Psoas muscle (tissue), 7 donors: ENCODE measurements at regions not wholly inside any gene's neighbourhood (a gene's known extent, or its start where the extent isn't known, plus 50 kb on each side); places are given as distances from the start of the nearest gene placed in this dataset.
"Not testable (repeated sequence)": the region's sequence is repeated elsewhere in the genome, so short reads cannot be mapped to it uniquely, and the experiment has no call there.

Experiments
- ATAC-seq, 4 donors: fragments of 200-7000 bp; cut with Tn5 transposase; one replicate each; pipeline ENCODE4 v1.9.1; 2020; ENCODE audit warnings: moderate library complexity in 3 of 4, mild to moderate bottlenecking in 2 of 4
- DNase-seq, 2 donors: peaks; one replicate each; pipeline ENCODE4 v3.0.0-alpha.2; 2020
- H3K27ac ChIP-seq: fragments of 200-600 bp; one replicate; pipeline ENCODE4 v1.8.0; 2022
- H3K27me3 ChIP-seq, 3 donors: fragments of 200-600 bp in 1 of 3; one replicate each; pipeline versions ENCODE4 v1.6.1 to v1.8.0; 2013 to 2022; ENCODE audit warnings: low read length in 2 of 3, mild to moderate bottlenecking in 2 of 3, moderate library complexity in 1 of 3; ENCODE audit not compliant: insufficient read depth in 3 of 3
- H3K36me3 ChIP-seq, 2 donors: fragments of 200-600 bp in 1 of 2; one replicate each; pipeline versions ENCODE4 v1.6.1 to v1.8.0; 2013 to 2022; ENCODE audit warnings: low read depth in 1 of 2, mild to moderate bottlenecking in 1 of 2, moderate library complexity in 1 of 2; ENCODE audit not compliant: insufficient read depth in 1 of 2
- H3K4me1 ChIP-seq: fragments of 200-600 bp; one replicate; pipeline ENCODE4 v1.8.0; 2022
- H3K4me3 ChIP-seq: fragments of 200-600 bp; one replicate; pipeline ENCODE4 v1.8.0; 2022; ENCODE audit warnings: mild to moderate bottlenecking
- H3K9me3 ChIP-seq: fragments of 200-600 bp; one replicate; pipeline ENCODE4 v1.8.0; 2022
- CTCF ChIP-seq: fragments of 200-600 bp; IDR thresholded peaks from one replicate; pipeline ENCODE4 v1.8.0; 2022; ENCODE audit warnings: antibody characterized with exemption
- WGBS, 3 donors: extraction: QIAGEN DNeasy Blood & Tissue Kit; methylation state at CpG; one replicate each; pipeline versions ENCODE4 v1.1.6 to v1.1.7; 2013; 5-methylcytosine and 5-hydroxymethylcytosine counted together
- intact Hi-C, 2 donors: fragments of 100-400 bp; cut with DNase I; formaldehyde crosslinking; loops; one replicate each; pipeline versions ENCODE4 v1.11.0 to v1.14.2; 2022
- donor health status: healthy with polysubstance abuse.
- donor health status: DM: no; HTN: no; CAD: no; lungs with moderate emphysema.
- donor health status: Bipolar disorder and iron deficiency.
- donor health status: healthy.
- donor health status: DM: yes; HTN: yes; CAD: no.
- donor health status: DM: no; HTN: no; CAD: no.
- donor health status: DM: yes; HTN: yes; CAD: no.

- no peak for DNase-seq
- H3K27me3 ChIP-seq, result no peaks in the 10 kb centered on the region
- H3K4me3 ChIP-seq, result no peak overlapping the region
- no peaks in the 10 kb centered on the region for H3K9me3 ChIP-seq
- ATAC-seq, result no peak
- 56 to 62% (median 60%) methylated on average over 8 of the region's 8 CpGs for WGBS, 3 donors
- no peak for TF ChIP-seq CTCF
- no peaks in the 10 kb centered on the region for H3K36me3 ChIP-seq
- intact Hi-C loops, result no loop called here
- H3K4me1 ChIP-seq, result no peaks in the 10 kb centered on the region
- H3K27ac ChIP-seq, result no peak overlapping the region
These were observed 668.1 kb downstream of the RFPL4B start for GRCh38 chr6:113015249-113015648.

GRCh38 chr6:113017353-113017752 lies 670.2 kb downstream of the RFPL4B start:
- intact Hi-C loops, result no loop called here
- Histone ChIP-seq H3K9me3 (no peaks in the 10 kb centered on the region), H3K4me3 (no peak overlapping the region), H3K36me3 (no peaks in the 10 kb centered on the region), H3K27ac (no peak overlapping the region), H3K27me3 (no peaks in the 10 kb centered on the region), H3K4me1 (no peaks in the 10 kb centered on the region)
- DNase-seq (no peak), ATAC-seq (no peak)
- no peak for TF ChIP-seq CTCF
- WGBS, 3 donors, result 56 to 68% (median 59%) methylated on average over 2 of the region's 2 CpGs

GRCh38 chr6:113018351-113019151 lies 671.4 kb downstream of the RFPL4B start:
- no peaks in the 10 kb centered on the region for H3K4me1 ChIP-seq
- no peak overlapping the region for H3K27ac ChIP-seq
- no peaks in the 10 kb centered on the region for H3K27me3 ChIP-seq
- no peak for ATAC-seq
- intact Hi-C loops, result no loop called here
- no peak for TF ChIP-seq CTCF
- no peak overlapping the region for H3K4me3 ChIP-seq
- H3K36me3 ChIP-seq, result no peaks in the 10 kb centered on the region
- no peaks in the 10 kb centered on the region for H3K9me3 ChIP-seq
- 51 to 61% (median 52%) methylated on average over 5 of the region's 5 CpGs for WGBS, 3 donors
- no peak for DNase-seq

GRCh38 chr6:113019176-113019575 lies 672.0 kb downstream of the RFPL4B start:
- Histone ChIP-seq H3K27ac (no peak overlapping the region), H3K4me1 (no peaks in the 10 kb centered on the region), H3K4me3 (no peak overlapping the region), H3K27me3 (no peaks in the 10 kb centered on the region), H3K9me3 (no peaks in the 10 kb centered on the region), H3K36me3 (no peaks in the 10 kb centered on the region)
- WGBS, 3 donors, result 77 to 82% (median 79%) methylated on average over 3 of the region's 3 CpGs
- DNase-seq, result no peak
- no peak for ATAC-seq
- no peak for TF ChIP-seq CTCF
- intact Hi-C loops, result no loop called here

- DNase-seq (no peak), ATAC-seq (no peak)
- H3K4me1 ChIP-seq, result no peaks in the 10 kb centered on the region
- H3K36me3 ChIP-seq, result no peaks in the 10 kb centered on the region
- intact Hi-C loops, result no loop called here
- no peaks in the 10 kb centered on the region for H3K9me3 ChIP-seq
- TF ChIP-seq CTCF, result no peak
- 90 to 100% (median 92%) methylated on average over 1 of the region's 1 CpG for WGBS, 3 donors
- no peaks in the 10 kb centered on the region for H3K27me3 ChIP-seq
- H3K27ac ChIP-seq, result no peak overlapping the region
- H3K4me3 ChIP-seq, result no peak overlapping the region
These were observed 680.6 kb downstream of the RFPL4B start for GRCh38 chr6:113027780-113028179.

- H3K27me3 ChIP-seq, H3K36me3 ChIP-seq, H3K4me3 ChIP-seq, DNase-seq, ATAC-seq, H3K9me3 ChIP-seq, intact Hi-C loops, H3K27ac ChIP-seq, H3K4me1 ChIP-seq: not testable (repeated sequence)
- 89 to 96% (median 92%) methylated on average over 2 of the region's 2 CpGs for WGBS, 3 donors
These were observed 682.0 kb downstream of the RFPL4B start for GRCh38 chr6:113029161-113029560.
